Stimulated activated CD4-positive, alpha-beta T cell treated with anti-CD3 and anti-CD28 coated beads, Interleukin-2, amount 100 ng/mL, for 48 hours (primary cell): ENCODE measurements at regions not wholly inside any gene's neighbourhood (a gene's known extent, or its start where the extent isn't known, plus 50 kb on each side); places are given as distances from the start of the nearest gene placed in this dataset.
"Not testable (repeated sequence)": the region's sequence is repeated elsewhere in the genome, so short reads cannot be mapped to it uniquely, and the experiment has no call there.

Experiments used
- DNase-seq, 2 donors: peaks; one replicate each; pipeline ENCODE4 v3.0.0-alpha.2; 2020

DNA sequence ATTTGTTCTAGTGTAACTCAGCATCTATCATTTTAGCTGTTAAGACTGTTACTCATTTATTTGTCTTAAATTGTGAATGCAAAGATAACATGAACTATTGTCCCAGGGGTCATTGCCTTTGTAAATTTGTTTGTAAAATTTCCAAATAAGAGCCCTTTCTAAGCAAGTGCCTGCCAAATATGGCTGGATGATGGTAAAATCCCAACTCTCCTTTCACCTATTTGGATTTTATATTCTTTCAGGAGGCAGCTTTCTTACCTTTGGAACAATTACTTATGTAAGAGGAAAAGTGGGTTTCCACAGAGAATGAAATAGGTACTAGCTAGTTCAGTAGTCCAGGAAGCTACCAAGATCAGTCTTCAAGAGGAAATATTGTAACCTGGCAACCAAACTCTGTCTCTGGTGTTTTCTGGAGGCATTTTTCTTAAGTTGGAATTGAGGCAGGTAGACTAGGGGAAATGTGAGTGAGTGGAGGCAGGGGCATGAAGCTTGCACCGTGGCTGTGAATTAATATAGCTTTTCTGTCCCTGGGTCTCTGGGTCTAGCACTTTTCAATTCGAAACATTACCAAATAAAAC, 88.5 kb upstream of the XIST start:
- DNase-seq: no peak

DNA sequence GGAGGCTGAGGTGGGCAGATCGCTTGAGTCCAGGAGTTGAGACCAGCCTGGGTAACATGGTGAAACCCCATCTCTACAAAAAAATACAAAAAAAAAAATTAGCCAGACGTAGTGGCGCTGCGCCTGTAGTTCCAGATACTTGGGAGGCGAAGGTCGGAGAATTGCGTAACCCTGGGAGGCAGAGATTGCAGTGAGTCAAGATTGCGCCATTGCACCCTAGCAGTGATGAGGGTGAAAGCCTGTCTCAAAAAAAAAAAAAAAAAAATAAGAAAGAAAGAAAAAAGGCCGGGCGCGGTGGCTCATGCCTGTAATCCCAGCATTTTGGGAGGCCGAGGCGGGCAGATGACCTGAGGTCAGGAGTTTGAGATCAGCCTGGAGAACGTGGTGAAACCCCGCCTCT, 85.3 kb upstream of the XIST start:
- DNase-seq: not testable (repeated sequence)

DNA sequence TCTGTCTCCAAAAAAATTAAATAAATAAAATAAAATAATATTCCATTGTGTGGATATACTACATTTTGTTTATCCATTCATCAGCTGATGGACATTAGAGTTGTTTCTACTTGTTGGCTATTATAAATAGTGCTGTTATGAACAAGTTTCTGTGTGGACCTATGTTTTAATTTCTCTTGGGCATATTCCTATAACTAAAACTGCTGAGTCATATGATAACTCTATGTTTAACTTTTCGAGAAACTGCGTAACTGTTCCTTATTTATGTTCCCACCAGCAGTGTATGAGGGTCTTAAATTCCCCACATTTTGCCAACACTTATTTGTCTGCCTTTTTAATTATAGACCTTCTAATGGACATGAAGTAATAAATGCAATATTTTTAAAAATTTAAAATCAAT, 80.0 kb upstream of the XIST start:
- no peak for DNase-seq

DNA sequence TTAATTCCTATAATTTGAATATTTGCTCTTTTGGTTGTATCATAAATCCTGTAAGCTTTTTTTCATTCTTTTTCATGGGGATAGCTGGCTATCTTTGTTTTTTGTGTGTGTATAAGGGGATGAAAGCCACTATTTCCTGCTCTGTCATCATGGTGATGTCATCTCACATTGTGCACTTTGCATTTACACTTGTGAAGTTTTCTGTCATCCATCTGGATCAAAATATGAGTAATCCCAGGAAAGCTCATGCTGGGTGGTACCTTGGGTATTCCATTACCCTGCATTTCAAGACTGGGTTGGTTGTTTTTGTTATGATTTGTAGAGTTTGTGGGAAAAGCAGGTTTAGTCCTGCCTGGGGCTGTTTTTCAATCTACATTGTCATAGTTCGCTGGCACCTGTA, 77.8 kb upstream of the XIST start:
- no peak for DNase-seq

DNA sequence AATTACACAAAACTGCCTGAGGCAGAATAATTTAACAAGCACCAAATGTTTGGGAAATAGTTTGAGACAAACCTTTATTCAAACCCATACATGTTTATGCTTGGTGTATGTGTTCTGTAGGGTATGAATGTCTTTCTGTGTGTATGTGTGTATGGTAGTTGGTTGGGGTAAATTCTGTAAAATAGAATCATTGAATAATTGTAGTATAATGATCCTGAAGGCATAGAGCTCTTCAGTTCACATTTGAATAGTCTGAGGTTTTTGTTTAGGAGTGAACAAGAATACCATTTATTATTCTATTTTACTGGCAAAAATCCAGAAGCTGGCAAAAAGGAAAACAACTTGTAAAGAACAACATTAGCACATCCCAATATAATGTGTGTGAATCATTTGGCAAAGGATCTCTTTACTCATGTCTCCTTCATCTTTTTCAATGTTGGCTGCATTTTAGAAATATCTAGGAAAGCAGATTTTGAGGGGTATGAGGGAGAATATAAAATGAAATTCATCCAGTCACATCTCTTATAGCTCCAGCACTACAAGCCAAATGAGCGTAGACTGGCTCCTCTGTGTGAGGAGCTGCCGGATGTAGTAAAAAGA, 70.4 kb upstream of the XIST start:
- DNase-seq: no peak

DNA sequence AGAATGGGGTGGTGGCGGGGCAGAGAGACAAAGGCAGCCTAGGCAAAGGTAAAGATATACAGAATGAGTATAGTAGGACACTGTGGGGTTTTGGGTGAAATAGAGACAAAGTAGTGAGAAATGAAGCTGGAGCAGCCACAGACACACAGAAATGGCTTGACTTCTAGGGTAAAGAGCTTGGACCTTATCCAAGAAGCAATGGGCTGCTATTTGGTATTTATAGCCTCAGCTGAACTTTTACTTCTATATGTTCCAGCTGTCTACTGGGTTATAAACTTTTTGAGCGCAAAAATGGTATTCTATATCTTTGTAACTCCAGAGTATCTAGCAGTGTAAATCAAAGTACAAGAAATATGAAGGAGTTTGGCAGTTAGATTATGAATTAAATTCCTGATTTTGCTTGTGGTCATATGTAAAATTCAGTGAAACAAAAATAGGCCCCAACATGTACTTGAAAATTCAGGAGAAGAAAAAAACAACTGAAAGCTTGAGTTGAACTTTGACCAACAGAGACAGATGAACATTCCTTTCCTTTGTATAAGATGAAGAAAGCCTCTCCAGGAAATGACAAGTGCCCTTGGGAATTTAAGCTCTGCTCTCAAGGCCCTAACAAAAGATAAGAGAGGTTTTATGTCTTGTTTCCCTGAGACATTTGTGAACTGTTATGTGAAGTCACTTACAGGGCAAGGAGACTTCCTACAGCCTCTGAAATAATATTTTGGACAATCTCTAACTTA, 64.6 kb upstream of the XIST start:
- DNase-seq: no peak

DNA sequence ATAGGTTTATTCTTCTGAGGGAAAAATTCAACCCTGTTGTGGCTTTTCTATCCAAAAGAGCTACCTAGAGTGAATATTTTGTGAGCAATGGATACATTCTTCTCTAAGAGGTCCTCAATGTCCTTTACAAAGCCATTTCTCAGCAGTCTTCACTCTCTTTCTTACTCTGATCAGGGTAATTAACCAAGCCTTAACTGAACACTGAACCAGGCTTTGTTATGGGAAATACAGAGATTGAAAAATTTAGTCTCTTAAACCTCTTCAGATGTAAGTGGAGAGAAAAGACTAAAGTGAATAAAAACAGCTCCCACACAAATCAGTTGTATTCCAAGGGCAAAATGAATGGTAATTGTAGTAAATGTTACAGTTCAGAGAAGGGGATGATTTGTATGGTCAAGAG, 64.0 kb upstream of the XIST start:
- DNase-seq: no peak

DNA sequence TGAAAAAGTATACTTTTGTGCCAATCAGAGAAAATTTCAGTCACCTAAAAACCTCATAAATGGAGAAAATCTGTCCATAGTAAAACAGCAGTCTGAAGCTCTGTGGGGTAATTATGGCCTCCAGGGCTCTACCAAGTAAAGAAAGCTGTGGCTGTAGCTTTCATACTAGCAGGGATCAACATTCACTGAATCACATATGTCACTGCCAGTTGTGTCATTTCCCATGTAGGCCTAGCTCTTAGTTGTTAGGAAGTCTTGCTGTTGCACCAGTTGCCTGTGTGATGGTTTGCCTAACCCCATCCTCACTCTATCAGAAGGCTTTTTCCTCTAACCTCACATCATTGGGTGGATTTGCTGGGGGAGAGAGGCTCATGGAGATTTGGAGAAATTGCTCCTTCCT, 62.3 kb upstream of the XIST start:
- not testable (repeated sequence) for DNase-seq

DNA sequence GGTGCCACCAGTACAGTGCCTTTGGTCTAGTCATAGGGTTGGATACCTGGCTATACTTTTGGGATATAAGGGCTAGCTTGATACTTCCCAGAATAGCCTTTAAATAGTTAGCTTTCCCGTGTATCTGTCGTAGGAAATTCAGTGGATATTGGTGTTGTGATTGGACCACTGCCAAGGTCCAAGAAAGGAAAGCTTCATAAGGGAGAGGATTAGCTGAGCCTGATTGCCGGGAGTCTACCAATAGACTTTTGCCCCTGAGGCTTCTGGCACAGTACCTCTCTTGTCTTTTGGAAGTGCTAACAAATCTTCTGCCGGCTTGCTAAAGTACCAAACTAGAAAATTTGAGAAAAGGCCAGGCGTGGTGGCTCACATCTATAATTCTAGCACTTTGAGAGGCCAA, 61.1 kb upstream of the XIST start:
- no peak for DNase-seq

DNA sequence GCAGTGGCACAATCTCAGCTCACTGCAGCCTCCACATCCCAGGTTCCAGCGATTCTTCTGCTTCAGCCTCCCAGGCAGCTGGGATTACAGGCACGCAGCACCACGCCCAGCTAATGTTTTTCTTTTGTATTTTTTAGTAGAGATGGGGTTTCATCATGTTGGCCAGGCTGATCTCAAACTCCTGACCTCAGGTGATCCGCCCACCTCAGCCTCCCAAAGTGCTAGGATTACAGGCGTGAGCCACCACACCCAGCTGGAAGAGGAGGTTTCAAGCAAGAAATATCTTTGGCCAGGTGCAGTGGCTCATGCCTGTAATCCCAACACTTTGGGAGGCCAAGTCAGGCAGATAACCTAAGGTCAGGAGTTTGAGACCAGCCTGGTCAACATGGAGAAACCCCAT, 59.4 kb upstream of the XIST start:
- DNase-seq: not testable (repeated sequence)

DNA sequence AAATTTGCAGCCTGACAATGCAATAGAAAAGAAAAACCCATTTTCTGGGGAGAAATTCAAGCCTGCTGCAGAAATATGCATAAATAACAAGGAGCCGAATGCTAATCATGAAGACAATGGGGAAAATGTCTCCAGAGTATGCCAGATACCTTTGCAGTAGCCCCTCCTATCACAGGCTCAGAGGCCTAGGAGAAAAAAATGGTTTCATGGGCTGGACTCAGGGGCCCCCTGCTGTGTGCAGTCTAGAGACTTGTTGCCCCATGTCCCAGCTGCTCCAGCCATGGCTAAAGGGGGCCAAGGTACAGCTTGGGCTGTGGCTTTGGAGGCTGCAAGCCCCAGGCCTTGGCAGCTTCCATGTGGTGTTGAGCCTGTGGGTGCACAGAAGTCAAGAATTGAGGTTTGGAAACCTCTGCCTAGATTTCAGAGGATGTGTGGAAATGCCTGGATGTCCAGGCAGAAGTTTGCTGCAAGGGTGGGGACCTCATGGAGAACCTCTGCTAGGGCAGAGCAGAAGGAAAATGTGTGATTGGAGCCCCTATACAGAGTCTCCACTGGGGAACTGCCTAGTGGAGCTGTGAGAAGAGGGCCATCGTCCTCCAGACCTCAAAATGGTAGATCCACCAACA, 53.3 kb upstream of the XIST start:
- DNase-seq: not testable (repeated sequence)

DNA sequence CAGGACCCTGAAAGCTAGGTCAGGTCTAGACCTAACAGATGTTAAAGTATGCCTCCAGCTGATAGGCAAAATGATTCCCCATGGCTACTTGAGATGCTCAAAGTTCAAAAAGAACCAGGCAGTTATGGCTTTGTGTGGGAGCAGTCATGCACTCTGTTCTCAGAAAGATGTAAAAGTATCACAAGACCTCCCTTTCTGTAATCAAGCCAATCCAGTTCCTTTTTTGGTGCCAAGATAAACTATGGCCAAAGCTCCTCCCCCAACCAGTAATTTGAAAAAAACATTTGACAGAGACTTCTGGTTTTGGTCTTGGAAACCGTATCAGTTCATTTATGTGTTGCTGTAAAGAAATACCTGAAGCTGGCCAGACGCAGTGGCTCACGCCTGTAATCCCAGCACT, 51.4 kb upstream of the XIST start:
- DNase-seq: no peak
